H1 (cell line): ENCODE measurements at regions not wholly inside any gene's neighbourhood (a gene's known extent, or its start where the extent isn't known, plus 50 kb on each side); places are given as distances from the start of the nearest gene placed in this dataset.

ENCODE experiments used
- CTCF ChIA-PET: fragments of 300-600 bp; sonication (Branson Sonifier 250); formaldehyde crosslinking; loops from one replicate; lab custom pipeline; 2021; ENCODE audit not compliant: partially characterized antibody; lab: Charles Lee
- POLR2A ChIA-PET: fragments of 300-600 bp; sonication (Branson Sonifier 250); formaldehyde crosslinking; loops from one replicate; lab custom pipeline; 2021; ENCODE audit warnings: inconsistent platforms; ENCODE audit not compliant: partially characterized antibody; lab: Charles Lee
- DNase-seq, 2 experiments: peaks; one replicate each; pipeline versions ENCODE4 v3.0.0 to v3.0.0-alpha.2; 2010 to 2022; ENCODE audit warnings: low spot score in 2 of 2, low read depth in 1 of 2, mixed read lengths in 1 of 2
- FAIRE-seq: peaks from 2 replicates; lab custom pipeline; 2011; peaks lifted over from hg19 to GRCh38; lab: Jason Lieb, UNC
- H2AFZ ChIP-seq: 2 replicates; pipeline ENCODE4 v1.8.1; 2012; ENCODE audit warnings: low read length, inconsistent platforms
- H2AK5ac ChIP-seq: 2 replicates; pipeline ENCODE4 v1.6.1; 2013; ENCODE audit warnings: low read depth, low read length
- H2BK120ac ChIP-seq: replicated peaks from 2 replicates; pipeline ENCODE3; 2013; ENCODE audit warnings: low read depth, low read length, inconsistent platforms
- H2BK12ac ChIP-seq: 2 replicates; pipeline ENCODE4 v1.6.1; 2013; ENCODE audit warnings: low read depth, low read length
- H2BK15ac ChIP-seq: 2 replicates; pipeline ENCODE4 v1.6.1; 2013; ENCODE audit warnings: low read length
- H2BK20ac ChIP-seq: 2 replicates; pipeline ENCODE4 v1.6.1; 2013; ENCODE audit warnings: low read length
- H2BK5ac ChIP-seq: 2 replicates; pipeline ENCODE4 v1.6.1; 2013; ENCODE audit warnings: low read depth, low read length
- H3K14ac ChIP-seq: 2 replicates; pipeline ENCODE4 v1.6.1; 2013; ENCODE audit warnings: inconsistent platforms; ENCODE audit not compliant: insufficient read length
- H3K18ac ChIP-seq: 2 replicates; pipeline ENCODE4 v1.6.1; 2013; ENCODE audit warnings: low read length; ENCODE audit errors: extremely low read depth
- H3K23ac ChIP-seq: 2 replicates; pipeline ENCODE4 v1.6.1; 2013; ENCODE audit warnings: inconsistent platforms; ENCODE audit not compliant: insufficient read length
- H3K23me2 ChIP-seq: 2 replicates; pipeline ENCODE4 v1.6.1; 2013; ENCODE audit warnings: low read depth, low read length
- H3K27ac ChIP-seq: 2 replicates; pipeline ENCODE4 v1.6.1; 2011; ENCODE audit warnings: low read depth, low read length, inconsistent platforms
- H3K27me3 ChIP-seq, 4 experiments: replicated peaks in 1 of 4; 1 replicate in 1 of 4; 2 replicates in 3 of 4; pipeline versions ENCODE4 v1.6.1 to v1.8.1; 2011 to 2013; ENCODE audit warnings: low read length in 3 of 4, mild to moderate bottlenecking in 3 of 4, inconsistent platforms in 2 of 4, mixed read lengths in 2 of 4, moderate library complexity in 1 of 4; ENCODE audit not compliant: control insufficient read depth in 3 of 4, insufficient read depth in 3 of 4; ENCODE audit errors: extremely low read depth in 1 of 4
- H3K36me3 ChIP-seq, 4 experiments: 2 replicates each; pipeline versions ENCODE4 v1.6.1 to v1.8.1; 2011 to 2013; ENCODE audit warnings: mild to moderate bottlenecking in 4 of 4, low read length in 3 of 4, moderate library complexity in 2 of 4, control low read depth in 1 of 4, inconsistent platforms in 1 of 4; ENCODE audit not compliant: insufficient read depth in 4 of 4, control insufficient read depth in 2 of 4
- H3K4ac ChIP-seq: replicated peaks from 2 replicates; pipeline ENCODE3; 2013; ENCODE audit warnings: low read length, low read depth, mixed read lengths, inconsistent platforms; ENCODE audit not compliant: insufficient read length
- H3K4me1 ChIP-seq, 4 experiments: replicated peaks in 1 of 4; 1 replicate in 1 of 4; 2 replicates in 3 of 4; pipeline versions ENCODE4 v1.6.1 to v1.8.1; 2011 to 2013; ENCODE audit warnings: low read length in 3 of 4, inconsistent platforms in 2 of 4, mixed read lengths in 1 of 4; ENCODE audit not compliant: insufficient read depth in 4 of 4, control insufficient read depth in 3 of 4
- H3K4me2 ChIP-seq, 2 experiments: 2 replicates each; pipeline versions ENCODE4 v1.6.1 to v1.8.1; 2011 to 2013; ENCODE audit warnings: low read depth in 2 of 2, low read length in 2 of 2, control low read depth in 1 of 2, inconsistent platforms in 1 of 2, mild to moderate bottlenecking in 1 of 2; ENCODE audit not compliant: insufficient read depth in 1 of 2
- H3K4me3 ChIP-seq, 4 experiments: fragments of 200-600, 300-600 bp in 1 of 4; sonication (generic), shearing (Covaris generic), sonication (Bioruptor Twin) in 1 of 4; 2 replicates each; pipeline versions ENCODE4 v1.5.1 to v1.8.1; 2011 to 2016; ENCODE audit warnings: low read length in 4 of 4, low read depth in 3 of 4, control low read depth in 2 of 4, inconsistent platforms in 2 of 4, mild to moderate bottlenecking in 2 of 4, mixed read lengths in 1 of 4, moderate library complexity in 1 of 4; ENCODE audit not compliant: insufficient read depth in 2 of 4; ENCODE audit errors: extremely low read depth in 1 of 4
- H3K56ac ChIP-seq: replicated peaks from 2 replicates; pipeline ENCODE3; 2013; ENCODE audit warnings: low read depth, mild to moderate bottlenecking, mixed read lengths, low read length, inconsistent platforms; ENCODE audit not compliant: insufficient read length
- H3K79me1 ChIP-seq: 2 replicates; pipeline ENCODE4 v1.6.1; 2013; ENCODE audit warnings: low read depth, low read length, control low read depth
- H3K79me2 ChIP-seq, 2 experiments: 2 replicates each; pipeline versions ENCODE4 v1.6.1 to v1.8.1; 2012 to 2013; ENCODE audit warnings: low read length in 2 of 2, mild to moderate bottlenecking in 2 of 2, inconsistent platforms in 1 of 2; ENCODE audit not compliant: insufficient read depth in 2 of 2, control insufficient read depth in 1 of 2
- H3K9ac ChIP-seq, 4 experiments: replicated peaks in 1 of 4; 1 replicate in 1 of 4; 2 replicates in 3 of 4; pipeline versions ENCODE4 v1.6.1 to v1.8.1; 2011 to 2013; ENCODE audit warnings: low read depth in 3 of 4, low read length in 3 of 4, control low read depth in 2 of 4, mild to moderate bottlenecking in 2 of 4, moderate library complexity in 2 of 4, inconsistent platforms in 1 of 4; ENCODE audit errors: extremely low read depth in 1 of 4
- H3K9me3 ChIP-seq, 2 experiments: 2 replicates each; pipeline versions ENCODE4 v1.6.1 to v1.8.1; 2012 to 2013; ENCODE audit warnings: mild to moderate bottlenecking in 2 of 2, moderate library complexity in 2 of 2, control low read depth in 1 of 2, inconsistent platforms in 1 of 2, low read depth in 1 of 2, low read length in 1 of 2, mixed read lengths in 1 of 2; ENCODE audit not compliant: insufficient read depth in 2 of 2
- H4K20me1 ChIP-seq, 2 experiments: replicated peaks in 1 of 2; 2 replicates each; pipeline versions ENCODE3 to v1.8.1; 2011 to 2013; ENCODE audit warnings: inconsistent platforms in 2 of 2, low read length in 2 of 2, mild to moderate bottlenecking in 1 of 2; ENCODE audit not compliant: insufficient read depth in 2 of 2, control insufficient read depth in 1 of 2
- H4K5ac ChIP-seq: 2 replicates; pipeline ENCODE4 v1.6.1; 2013; ENCODE audit warnings: low read length, low read depth, mixed read lengths, inconsistent platforms; ENCODE audit not compliant: insufficient read length
- H4K8ac ChIP-seq: 2 replicates; pipeline ENCODE4 v1.8.0; 2013; ENCODE audit warnings: mild to moderate bottlenecking, moderate library complexity, low read length, inconsistent platforms; ENCODE audit not compliant: insufficient read depth; ENCODE audit errors: extremely low read depth
- H4K91ac ChIP-seq: replicated peaks from 2 replicates; pipeline ENCODE3; 2013; ENCODE audit warnings: low read length, mixed read lengths, inconsistent platforms; ENCODE audit not compliant: insufficient read length
- CBX8 ChIP-seq: fragments of 300-800, 300-1000 bp; sonication (generic); IDR thresholded peaks from 2 replicates; pipeline ENCODE4 v1.7.1; 2016; ENCODE audit warnings: low read depth, low read length, borderline replicate concordance
- CTCF ChIP-seq, 3 experiments: IDR thresholded peaks; 1 replicate in 2 of 3; 2 replicates in 1 of 3; pipeline versions ENCODE4 v1.5.1 to v1.6.1; 2011; ENCODE audit warnings: low read length in 3 of 3, mild to moderate bottlenecking in 3 of 3, inconsistent platforms in 2 of 3, low read depth in 1 of 3, moderate library complexity in 1 of 3; ENCODE audit not compliant: insufficient read depth in 1 of 3; ENCODE audit errors: control extremely low read depth in 1 of 3
- WGBS, 2 experiments: shearing (Covaris generic) in 1 of 2; methylation state at CpG; one replicate each; pipeline versions ENCODE4 v1.1.6 to v1.1.7; 2013 to 2015; ENCODE audit warnings: low lambda C conversion rate in 2 of 2, mixed read lengths in 2 of 2, inconsistent platforms in 1 of 2, low coverage in 1 of 2, missing lambda C conversion rate in 1 of 2; ENCODE audit not compliant: insufficient replicate concordance in 2 of 2, insufficient coverage in 1 of 2, insufficient read length in 1 of 2; ENCODE audit errors: extremely low coverage in 1 of 2, missing lambda C conversion rate in 1 of 2; 5-methylcytosine and 5-hydroxymethylcytosine counted together

DNA sequence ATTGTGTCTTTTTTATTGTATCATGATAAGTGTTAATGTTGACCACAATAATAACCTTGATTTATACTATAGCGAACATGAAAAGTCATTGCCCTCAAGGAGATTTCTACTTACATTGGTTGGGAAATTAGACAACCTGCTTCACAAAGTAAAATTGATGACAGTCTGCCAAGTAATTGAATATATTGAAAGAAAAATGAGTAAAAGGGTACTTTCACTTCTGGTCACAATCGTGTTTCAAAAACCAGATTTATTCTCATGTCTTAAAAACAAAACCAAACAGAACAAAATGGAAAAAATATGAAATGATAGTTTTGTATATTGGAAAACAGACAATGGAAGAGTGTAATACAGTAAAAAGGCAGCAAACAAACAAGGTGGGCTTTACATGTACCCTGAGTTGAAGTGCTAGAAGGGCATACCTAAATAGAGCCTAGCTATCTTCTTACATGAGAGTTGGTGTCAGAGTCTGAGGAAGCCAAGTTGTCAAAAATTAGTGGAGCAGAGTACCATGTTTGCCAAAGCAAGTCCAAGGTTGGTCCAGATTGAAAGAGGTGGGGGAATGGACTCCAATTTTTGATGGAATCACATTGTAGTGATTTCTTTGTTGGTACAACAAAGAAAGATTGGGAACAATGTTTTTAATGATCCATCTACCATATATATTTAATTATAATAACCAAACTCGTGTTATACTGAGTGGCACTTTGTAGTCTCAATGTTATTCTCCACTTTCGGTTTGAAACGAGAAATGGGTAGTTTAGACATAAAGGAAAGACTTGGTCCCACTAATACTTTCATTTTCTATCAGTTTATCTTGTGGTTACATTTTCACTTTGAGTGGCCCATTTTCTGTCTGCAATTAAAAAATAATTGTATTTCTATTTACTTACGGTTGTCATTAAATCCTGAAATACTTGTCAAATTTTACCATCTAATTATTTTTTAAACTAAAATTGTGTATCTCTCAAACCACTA, 775.6 kb downstream of the STIM2 start:
- Histone ChIP-seq H3K79me1 (no peaks in the 10 kb centered on the region), H3K14ac (no peak overlapping the region), H3K9ac (no peak overlapping the region), H2AFZ (no peak overlapping the region), H3K79me2 (no peaks in the 10 kb centered on the region), H3K9me3 (no peaks in the 10 kb centered on the region), H2BK120ac (no peak overlapping the region), H2AK5ac (no peak overlapping the region), H2BK20ac (no peak overlapping the region), H4K91ac (no peak overlapping the region), H4K8ac (no peak overlapping the region), H3K23me2 (no peaks in the 10 kb centered on the region), H3K4me1 (no peaks in the 10 kb centered on the region), H3K36me3 (no peaks in the 10 kb centered on the region), H4K5ac (no peak overlapping the region), H3K4ac (no peak overlapping the region), H3K18ac (no peak overlapping the region), H3K4me2 (no peak overlapping the region), H2BK12ac (no peak overlapping the region), H3K27me3 (no peaks in the 10 kb centered on the region), H3K56ac (no peak overlapping the region), H2BK15ac (no peak overlapping the region), H3K27ac (no peak overlapping the region), H2BK5ac (no peak overlapping the region), H3K4me3 (no peak overlapping the region), H3K23ac (no peak overlapping the region), H4K20me1 (no peaks in the 10 kb centered on the region)
- WGBS, 2 experiments, result 94% methylated on average over 6 of the region's 6 CpGs; no CpG with 5 or more reads in 1 of the 2 experiments
- TF ChIP-seq CTCF (IDR thresholded peaks at IDR 0.05; ENCODE audit: control extremely low read depth in 1 of 3, insufficient read depth in 1 of 3, low read depth in 1 of 3, low read length in 3 of 3), result no peak
- no peak for TF ChIP-seq CBX8
- CTCF ChIA-PET, result interaction anchor here (0.8 kb wide), 1 partner anchor 18 kb away, joined by 3 read pairs; no protein-coding TSS in a partner anchor
- no peak for FAIRE-seq
- no peak for DNase-seq
- POLR2A ChIA-PET, result no interaction called here
